ENCODE measurements at regions not wholly inside any gene's neighbourhood (a gene's known extent, or its start where the extent isn't known, plus 50 kb on each side); places are given as distances from the start of the nearest gene placed in this dataset.

- Histone ChIP-seq H3K4me1 (ENCODE audit: control insufficient read depth in 3 of 3, insufficient read depth in 3 of 3, low read length in 3 of 3) (no peaks in the 10 kb centered on the region), H3K27me3 (ENCODE audit: control insufficient read depth in 3 of 3, insufficient read depth in 3 of 3, low read length in 3 of 3) (no peaks in the 10 kb centered on the region), H3K27ac (ENCODE audit: low read depth, low read length) (no peak overlapping the region)
These were observed 471.9 kb upstream of the KIRREL3 start for GRCh38 chr11:127472505-127472904.

GRCh38 chr11:127471662-127472061, 471.1 kb upstream of the KIRREL3 start:
- no peaks in the 10 kb centered on the region for H3K36me3 ChIP-seq (ENCODE audit: control insufficient read depth in 3 of 3, insufficient read depth in 3 of 3, low read length in 3 of 3)
- H3K9ac ChIP-seq (ENCODE audit: low read depth in 1 of 3, low read length in 3 of 3): no peak overlapping the region

More at GRCh38 chr11:127472505-127472904, 471.9 kb upstream of the KIRREL3 start:
- no peak overlapping the region for H3K9ac ChIP-seq (ENCODE audit: low read depth in 1 of 3, low read length in 3 of 3)
- no peak overlapping the region for H3K4me3 ChIP-seq (ENCODE audit: low read length in 3 of 3)
- H3K9me3 ChIP-seq (ENCODE audit: control insufficient read depth in 3 of 3, low read length in 3 of 3): no peaks in the 10 kb centered on the region
- H3K36me3 ChIP-seq (ENCODE audit: control insufficient read depth in 3 of 3, insufficient read depth in 3 of 3, low read length in 3 of 3): no peaks in the 10 kb centered on the region

GRCh38 chr11:127470306-127470884, 469.8 kb upstream of the KIRREL3 start:
- Histone ChIP-seq H3K36me3 (ENCODE audit: control insufficient read depth in 3 of 3, insufficient read depth in 3 of 3, low read length in 3 of 3) (no peaks in the 10 kb centered on the region), H3K9me3 (ENCODE audit: control insufficient read depth in 3 of 3, low read length in 3 of 3) (no peaks in the 10 kb centered on the region), H3K4me1 (ENCODE audit: control insufficient read depth in 3 of 3, insufficient read depth in 3 of 3, low read length in 3 of 3) (no peaks in the 10 kb centered on the region), H3K4me3 (ENCODE audit: low read length in 3 of 3) (no peak overlapping the region), H3K27me3 (ENCODE audit: control insufficient read depth in 3 of 3, insufficient read depth in 3 of 3, low read length in 3 of 3) (no peaks in the 10 kb centered on the region), H3K27ac (ENCODE audit: low read depth, low read length) (no peak overlapping the region), H3K9ac (ENCODE audit: low read depth in 1 of 3, low read length in 3 of 3) (no peak overlapping the region)

More at GRCh38 chr11:127471662-127472061, 471.1 kb upstream of the KIRREL3 start:
- Histone ChIP-seq H3K9me3 (ENCODE audit: control insufficient read depth in 3 of 3, low read length in 3 of 3) (no peaks in the 10 kb centered on the region), H3K4me3 (ENCODE audit: low read length in 3 of 3) (no peak overlapping the region), H3K27ac (ENCODE audit: low read depth, low read length) (no peak overlapping the region), H3K4me1 (ENCODE audit: control insufficient read depth in 3 of 3, insufficient read depth in 3 of 3, low read length in 3 of 3) (no peaks in the 10 kb centered on the region), H3K27me3 (ENCODE audit: control insufficient read depth in 3 of 3, insufficient read depth in 3 of 3, low read length in 3 of 3) (no peaks in the 10 kb centered on the region)

GRCh38 chr11:127464325-127464724, 463.8 kb upstream of the KIRREL3 start:
- no peaks in the 10 kb centered on the region for H3K36me3 ChIP-seq (ENCODE audit: control insufficient read depth in 3 of 3, insufficient read depth in 3 of 3, low read length in 3 of 3)
- H3K27ac ChIP-seq (ENCODE audit: low read depth, low read length): no peak overlapping the region
- no peak overlapping the region for H3K4me3 ChIP-seq (ENCODE audit: low read length in 3 of 3)
- no peak overlapping the region for H3K9ac ChIP-seq (ENCODE audit: low read depth in 1 of 3, low read length in 3 of 3)
- no peaks in the 10 kb centered on the region for H3K27me3 ChIP-seq (ENCODE audit: control insufficient read depth in 3 of 3, insufficient read depth in 3 of 3, low read length in 3 of 3)
- H3K4me1 ChIP-seq (ENCODE audit: control insufficient read depth in 3 of 3, insufficient read depth in 3 of 3, low read length in 3 of 3): no peaks in the 10 kb centered on the region
- H3K9me3 ChIP-seq (ENCODE audit: control insufficient read depth in 3 of 3, low read length in 3 of 3): no peaks in the 10 kb centered on the region

- no peaks in the 10 kb centered on the region for H3K9me3 ChIP-seq (ENCODE audit: control insufficient read depth in 3 of 3, low read length in 3 of 3)
- no peak overlapping the region for H3K4me3 ChIP-seq (ENCODE audit: low read length in 3 of 3)
- H3K36me3 ChIP-seq (ENCODE audit: control insufficient read depth in 3 of 3, insufficient read depth in 3 of 3, low read length in 3 of 3): no peaks in the 10 kb centered on the region
These were observed 461.4 kb upstream of the KIRREL3 start for GRCh38 chr11:127462065-127462344.

GRCh38 chr11:127461241-127462064, 460.9 kb upstream of the KIRREL3 start:
- Histone ChIP-seq H3K27ac (ENCODE audit: low read depth, low read length) (no peak overlapping the region), H3K27me3 (ENCODE audit: control insufficient read depth in 3 of 3, insufficient read depth in 3 of 3, low read length in 3 of 3) (no peaks in the 10 kb centered on the region), H3K9me3 (ENCODE audit: control insufficient read depth in 3 of 3, low read length in 3 of 3) (no peaks in the 10 kb centered on the region), H3K36me3 (ENCODE audit: control insufficient read depth in 3 of 3, insufficient read depth in 3 of 3, low read length in 3 of 3) (no peaks in the 10 kb centered on the region), H3K4me1 (ENCODE audit: control insufficient read depth in 3 of 3, insufficient read depth in 3 of 3, low read length in 3 of 3) (no peaks in the 10 kb centered on the region), H3K9ac (ENCODE audit: low read depth in 1 of 3, low read length in 3 of 3) (no peak overlapping the region), H3K4me3 (ENCODE audit: low read length in 3 of 3) (no peak overlapping the region)

More at GRCh38 chr11:127462065-127462344, 461.4 kb upstream of the KIRREL3 start:
- no peaks in the 10 kb centered on the region for H3K27me3 ChIP-seq (ENCODE audit: control insufficient read depth in 3 of 3, insufficient read depth in 3 of 3, low read length in 3 of 3)
- H3K4me1 ChIP-seq (ENCODE audit: control insufficient read depth in 3 of 3, insufficient read depth in 3 of 3, low read length in 3 of 3): no peaks in the 10 kb centered on the region
- H3K27ac ChIP-seq (ENCODE audit: low read depth, low read length): no peak overlapping the region
- no peak overlapping the region for H3K9ac ChIP-seq (ENCODE audit: low read depth in 1 of 3, low read length in 3 of 3)

GRCh38 chr11:127458561-127458960, 458.0 kb upstream of the KIRREL3 start:
- Histone ChIP-seq H3K9ac (ENCODE audit: low read depth in 1 of 3, low read length in 3 of 3) (no peak overlapping the region), H3K9me3 (ENCODE audit: control insufficient read depth in 3 of 3, low read length in 3 of 3) (no peaks in the 10 kb centered on the region), H3K27me3 (ENCODE audit: control insufficient read depth in 3 of 3, insufficient read depth in 3 of 3, low read length in 3 of 3) (no peaks in the 10 kb centered on the region), H3K36me3 (ENCODE audit: control insufficient read depth in 3 of 3, insufficient read depth in 3 of 3, low read length in 3 of 3) (no peaks in the 10 kb centered on the region), H3K4me3 (ENCODE audit: low read length in 3 of 3) (no peak overlapping the region), H3K27ac (ENCODE audit: low read depth, low read length) (no peak overlapping the region), H3K4me1 (ENCODE audit: control insufficient read depth in 3 of 3, insufficient read depth in 3 of 3, low read length in 3 of 3) (no peaks in the 10 kb centered on the region)

- Histone ChIP-seq H3K4me3 (ENCODE audit: low read length in 3 of 3) (no peak overlapping the region), H3K4me1 (ENCODE audit: control insufficient read depth in 3 of 3, insufficient read depth in 3 of 3, low read length in 3 of 3) (no peaks in the 10 kb centered on the region), H3K27ac (ENCODE audit: low read depth, low read length) (no peak overlapping the region), H3K9ac (ENCODE audit: low read depth in 1 of 3, low read length in 3 of 3) (no peak overlapping the region), H3K27me3 (ENCODE audit: control insufficient read depth in 3 of 3, insufficient read depth in 3 of 3, low read length in 3 of 3) (no peaks in the 10 kb centered on the region), H3K9me3 (ENCODE audit: control insufficient read depth in 3 of 3, low read length in 3 of 3) (no peaks in the 10 kb centered on the region), H3K36me3 (ENCODE audit: control insufficient read depth in 3 of 3, insufficient read depth in 3 of 3, low read length in 3 of 3) (no peaks in the 10 kb centered on the region)
These were observed 454.3 kb upstream of the KIRREL3 start for GRCh38 chr11:127454856-127455255.

- H3K36me3 ChIP-seq (ENCODE audit: control insufficient read depth in 3 of 3, insufficient read depth in 3 of 3, low read length in 3 of 3): no peaks in the 10 kb centered on the region
- no peaks in the 10 kb centered on the region for H3K4me1 ChIP-seq (ENCODE audit: control insufficient read depth in 3 of 3, insufficient read depth in 3 of 3, low read length in 3 of 3)
- no peaks in the 10 kb centered on the region for H3K9me3 ChIP-seq (ENCODE audit: control insufficient read depth in 3 of 3, low read length in 3 of 3)
- no peak overlapping the region for H3K9ac ChIP-seq (ENCODE audit: low read depth in 1 of 3, low read length in 3 of 3)
- peaks cover 0 to 3% (median 0%) of the 10 kb centered on the region in 3 donors for H3K27me3 ChIP-seq (ENCODE audit: control insufficient read depth in 3 of 3, insufficient read depth in 3 of 3, low read length in 3 of 3)
- H3K4me3 ChIP-seq (ENCODE audit: low read length in 3 of 3): no peak overlapping the region
- no peak overlapping the region for H3K27ac ChIP-seq (ENCODE audit: low read depth, low read length)
These were observed 452.0 kb upstream of the KIRREL3 start for GRCh38 chr11:127452533-127452932.

GRCh38 chr11:127451861-127452260, 451.3 kb upstream of the KIRREL3 start:
- peaks cover 0 to 3% (median 0%) of the 10 kb centered on the region in 3 donors for H3K27me3 ChIP-seq (ENCODE audit: control insufficient read depth in 3 of 3, insufficient read depth in 3 of 3, low read length in 3 of 3)
- H3K4me1 ChIP-seq (ENCODE audit: control insufficient read depth in 3 of 3, insufficient read depth in 3 of 3, low read length in 3 of 3): no peaks in the 10 kb centered on the region
- no peak overlapping the region for H3K4me3 ChIP-seq (ENCODE audit: low read length in 3 of 3)
- H3K36me3 ChIP-seq (ENCODE audit: control insufficient read depth in 3 of 3, insufficient read depth in 3 of 3, low read length in 3 of 3): no peaks in the 10 kb centered on the region
- no peaks in the 10 kb centered on the region for H3K9me3 ChIP-seq (ENCODE audit: control insufficient read depth in 3 of 3, low read length in 3 of 3)
- no peak overlapping the region for H3K27ac ChIP-seq (ENCODE audit: low read depth, low read length)
- no peak overlapping the region for H3K9ac ChIP-seq (ENCODE audit: low read depth in 1 of 3, low read length in 3 of 3)
